GM18519 (cell line): ENCODE measurements at regions not wholly inside any gene's neighbourhood (a gene's known extent, or its start where the extent isn't known, plus 50 kb on each side); places are given as distances from the start of the nearest gene placed in this dataset.
"Not testable (repeated sequence)": the region's sequence is repeated elsewhere in the genome, so short reads cannot be mapped to it uniquely, and the experiment has no call there.

Source experiments
- ATAC-seq: cut with Tn5 transposase; IDR thresholded peaks from one replicate; pipeline ENCODE4 v1.9.1; 2021; ENCODE audit warnings: mild to moderate bottlenecking, moderate library complexity; ENCODE audit not compliant: unreplicated experiment, low FRiP score

GRCh38 chr12:28023156-28023887, 50.8 kb upstream of the PTHLH start:
- no peak for ATAC-seq

- no peak for ATAC-seq
These were observed 51.9 kb upstream of the PTHLH start for GRCh38 chr12:28024231-28024995.

- no peak for ATAC-seq
These were observed 53.4 kb upstream of the PTHLH start for GRCh38 chr12:28025821-28026505.

GRCh38 chr12:28026701-28027100, 54.2 kb upstream of the PTHLH start:
- no peak for ATAC-seq

GRCh38 chr12:28027328-28027727, 54.8 kb upstream of the PTHLH start:
- no peak for ATAC-seq

- ATAC-seq = no peak
These were observed 55.6 kb upstream of the PTHLH start for GRCh38 chr12:28027947-28028724.

- ATAC-seq = no peak
These were observed 60.4 kb upstream of the PTHLH start for GRCh38 chr12:28032811-28033537.

GRCh38 chr12:28033538-28033915, 61.0 kb upstream of the PTHLH start:
- ATAC-seq = no peak

GRCh38 chr12:28034271-28034670, 61.7 kb upstream of the PTHLH start:
- no peak for ATAC-seq

GRCh38 chr12:28035500-28035899, 63.0 kb upstream of the PTHLH start:
- ATAC-seq = no peak

- ATAC-seq = no peak
These were observed 64.4 kb upstream of the PTHLH start for GRCh38 chr12:28036940-28037339.

- ATAC-seq = no peak
These were observed 67.7 kb upstream of the PTHLH start for GRCh38 chr12:28040246-28040645.

- ATAC-seq = not testable (repeated sequence)
These were observed 74.1 kb upstream of the PTHLH start for GRCh38 chr12:28046600-28046999.

GRCh38 chr12:28050606-28051005, 78.1 kb upstream of the PTHLH start:
- no peak for ATAC-seq

- no peak for ATAC-seq
These were observed 79.2 kb upstream of the PTHLH start for GRCh38 chr12:28051516-28052354.

- ATAC-seq = no peak
These were observed 81.0 kb upstream of the PTHLH start for GRCh38 chr12:28053564-28053963.

GRCh38 chr12:28054583-28054982, 82.0 kb upstream of the PTHLH start:
- no peak for ATAC-seq

- ATAC-seq = peak; percentile 45
These were observed 85.5 kb upstream of the PTHLH start for GRCh38 chr12:28057856-28058615.
